Stimulated activated CD8-positive, alpha-beta memory T cell treated with anti-CD3 and anti-CD28 coated beads, Interleukin-4, amount 100 ng/mL, for 48 hours (primary cell): ENCODE measurements at regions not wholly inside any gene's neighbourhood (a gene's known extent, or its start where the extent isn't known, plus 50 kb on each side); places are given as distances from the start of the nearest gene placed in this dataset.

ENCODE experiments used
- DNase-seq: peaks from one replicate; pipeline ENCODE4 v3.0.0-alpha.2; 2020

DNA sequence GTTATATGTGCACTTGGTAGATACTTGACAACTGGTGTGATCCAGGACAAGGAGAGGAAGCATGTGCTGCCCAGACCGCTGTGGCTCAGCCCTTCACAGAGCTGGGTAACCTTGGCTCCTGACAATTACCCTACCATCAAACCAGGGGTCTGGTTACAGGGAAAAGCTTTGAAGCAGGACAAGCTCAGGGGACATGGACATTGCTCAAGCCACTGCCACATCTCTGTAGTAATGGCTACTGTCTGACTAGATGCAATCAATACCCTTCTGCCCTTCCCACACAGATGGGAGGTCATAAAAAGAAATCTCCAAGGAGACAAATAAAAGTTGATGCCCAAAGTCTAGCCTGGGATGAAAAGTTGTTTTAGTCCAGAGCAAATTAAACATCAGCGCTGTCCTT is 577.4 kb downstream of the MED13L start:
- no peak for DNase-seq

- no peak for DNase-seq
Observed at GRCh38 chr12:115698257-115698656, 579.2 kb downstream of the MED13L start.

DNA sequence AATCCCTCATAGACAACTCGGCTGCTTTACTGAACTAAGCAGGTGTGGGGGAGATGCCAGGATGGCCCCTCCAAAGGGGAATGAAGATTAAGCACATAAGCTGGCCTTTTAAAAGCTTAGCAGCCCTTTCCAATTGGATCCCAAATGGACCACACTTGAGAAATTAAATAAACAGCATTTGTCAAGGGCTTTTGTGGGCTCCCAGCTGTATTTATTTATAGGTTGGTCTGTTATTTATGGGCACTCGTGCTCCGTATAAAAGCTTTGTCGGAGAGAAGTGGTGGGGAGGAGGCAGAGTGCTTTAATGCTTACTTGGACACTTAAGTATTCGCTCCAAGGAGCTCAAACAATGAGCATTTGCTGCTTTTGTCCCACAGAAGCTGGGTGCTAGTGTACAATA is 580.2 kb downstream of the MED13L start:
- no peak for DNase-seq

DNA sequence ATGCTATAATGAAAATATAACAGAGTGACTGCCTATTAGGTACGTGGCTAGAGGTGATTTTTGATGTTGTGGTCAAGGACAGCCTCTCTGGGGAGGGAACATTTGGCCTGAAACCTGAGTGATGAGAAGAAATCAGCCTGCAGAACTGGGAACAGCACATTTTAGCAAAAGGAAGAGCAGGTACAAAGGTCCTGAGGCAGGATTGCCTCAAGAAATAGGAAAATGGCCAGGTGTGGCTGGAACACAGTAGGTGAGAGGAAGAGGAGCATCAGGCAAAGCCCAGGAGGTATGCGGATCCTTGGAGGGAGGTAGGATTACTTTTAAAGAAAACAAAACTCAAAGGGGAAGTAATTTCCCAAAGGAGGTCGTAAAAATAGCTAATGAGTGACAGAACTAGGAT is 582.9 kb downstream of the MED13L start:
- no peak for DNase-seq

GRCh38 chr12:115693970-115694369 is 583.5 kb downstream of the MED13L start:
- no peak for DNase-seq

DNA sequence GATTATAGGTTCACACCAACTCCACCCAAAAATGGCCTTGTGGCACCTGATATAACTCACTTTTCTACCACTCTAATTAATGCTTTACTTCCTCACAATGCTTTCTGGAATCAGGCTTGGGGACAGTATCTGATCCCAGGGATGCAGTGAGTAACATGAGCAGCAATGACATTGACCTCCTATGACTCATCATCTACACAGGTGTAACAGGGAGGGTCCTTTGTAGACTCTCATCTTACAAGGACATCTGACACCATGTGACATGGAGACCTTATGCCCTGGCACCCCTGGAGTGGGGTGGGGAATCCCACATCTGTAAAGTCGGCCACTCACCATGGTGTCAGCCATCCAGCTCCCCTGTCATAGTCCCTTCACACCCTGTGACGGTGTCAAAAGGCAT is 586.4 kb downstream of the MED13L start:
- no peak for DNase-seq

DNA sequence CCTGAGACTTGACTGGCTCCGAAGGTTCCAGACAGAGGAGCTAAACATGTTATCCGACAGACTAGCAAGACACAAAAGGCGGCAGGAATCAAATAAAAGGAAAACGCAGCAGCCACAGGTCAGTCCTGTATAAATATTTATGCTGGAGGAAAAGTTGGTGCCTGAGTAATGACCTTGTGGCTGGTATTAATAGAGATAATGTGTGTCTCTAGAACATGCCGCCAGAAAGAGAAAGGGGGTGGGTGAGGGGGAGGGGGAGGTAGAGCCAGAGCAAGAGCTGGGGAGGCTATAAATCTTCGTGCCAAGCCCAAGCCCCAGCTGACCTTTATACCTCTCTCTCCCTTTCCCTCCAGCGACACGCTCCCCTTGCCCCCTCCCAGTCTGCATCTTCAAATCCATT is 590.4 kb downstream of the MED13L start:
- DNase-seq: no peak

GRCh38 chr12:115683240-115683780 is 594.2 kb downstream of the MED13L start:
- no peak for DNase-seq

DNA sequence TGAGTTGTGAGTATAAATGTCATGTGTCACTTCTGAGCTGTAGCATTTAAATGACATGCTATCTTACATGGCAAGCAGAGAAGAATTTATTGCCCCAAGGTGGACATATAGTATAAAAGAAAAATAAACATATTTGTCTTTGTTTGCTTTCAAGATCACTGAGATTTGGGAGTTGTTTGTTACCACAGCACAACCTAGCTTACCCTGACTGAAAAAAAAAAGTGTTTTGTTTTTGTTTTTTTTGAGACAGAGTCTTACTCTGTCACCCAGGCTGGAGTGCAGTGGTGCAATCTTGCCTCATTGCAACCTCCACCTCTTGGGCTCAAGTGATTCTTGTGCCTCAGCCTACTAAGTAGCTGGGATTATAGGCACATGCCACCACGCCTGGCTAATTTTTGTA is 596.5 kb downstream of the MED13L start:
- DNase-seq: no peak

DNA sequence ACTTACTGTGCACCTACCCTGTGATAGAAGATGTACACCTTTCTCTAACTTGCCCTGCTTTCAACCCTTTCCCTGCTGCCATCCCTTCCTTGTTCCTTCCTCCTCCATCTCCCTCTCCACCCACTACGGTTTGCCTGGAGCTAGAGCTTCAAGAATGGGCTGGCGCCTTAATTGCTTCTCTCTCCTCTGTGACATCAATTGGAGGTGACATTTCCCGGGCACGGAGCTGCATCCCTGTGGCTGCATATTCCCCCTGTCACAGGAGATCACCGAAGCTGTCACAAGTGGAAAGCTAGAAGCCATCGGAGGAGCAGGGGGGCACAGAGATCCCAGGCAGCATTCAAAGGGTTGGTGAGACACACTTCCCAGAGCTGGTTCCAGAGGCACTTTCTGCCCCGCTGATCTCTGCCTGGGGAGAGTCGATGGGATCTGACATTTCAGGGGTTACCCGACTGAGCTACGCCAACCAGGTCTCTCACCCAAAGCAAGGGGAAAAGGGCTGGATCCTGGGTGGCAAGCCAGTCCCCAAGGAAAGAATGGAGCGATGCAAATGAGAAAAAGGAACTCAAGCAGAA is 604.9 kb downstream of the MED13L start:
- DNase-seq: no peak

DNA sequence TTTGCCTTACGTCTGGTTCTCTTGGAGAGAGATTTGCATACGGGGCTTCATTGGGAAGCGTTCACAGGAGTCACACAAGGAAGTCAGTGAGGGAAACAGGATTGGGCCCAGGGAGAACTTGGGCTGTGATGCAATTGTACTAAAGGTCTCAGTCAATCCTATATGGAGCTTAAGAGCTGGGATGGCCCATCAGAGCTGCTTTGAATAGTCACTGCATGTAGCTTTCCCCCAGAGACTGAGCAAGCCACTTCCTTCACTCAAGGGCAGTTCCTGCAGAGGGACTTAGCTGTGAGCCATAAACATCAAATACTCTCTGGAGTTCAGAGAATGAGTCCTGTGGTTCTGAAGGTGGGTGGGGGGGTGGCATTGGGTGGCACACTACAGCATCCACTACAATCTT is 605.4 kb downstream of the MED13L start:
- DNase-seq: no peak

DNA sequence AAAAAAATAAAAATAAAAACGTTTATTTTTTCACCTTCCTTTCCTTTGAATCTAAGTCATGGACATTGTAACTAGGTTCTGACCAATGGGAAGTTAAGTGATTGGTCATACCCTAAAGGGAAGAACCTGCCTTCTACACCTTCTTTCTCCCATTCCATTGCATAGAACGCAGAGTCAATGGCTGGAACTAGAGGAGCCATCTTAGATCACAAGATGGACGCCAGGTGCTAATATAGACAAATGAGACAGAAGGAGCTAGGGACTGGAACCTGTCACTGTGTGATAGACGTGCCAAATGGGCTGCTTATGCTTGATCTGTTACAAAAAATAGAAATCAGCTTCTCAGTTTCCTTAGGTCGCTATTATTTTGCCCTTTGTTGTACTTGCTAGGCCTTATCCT is 606.6 kb downstream of the MED13L start:
- DNase-seq: no peak

- no peak for DNase-seq
Observed at GRCh38 chr12:115667116-115667515, 610.4 kb downstream of the MED13L start.

DNA sequence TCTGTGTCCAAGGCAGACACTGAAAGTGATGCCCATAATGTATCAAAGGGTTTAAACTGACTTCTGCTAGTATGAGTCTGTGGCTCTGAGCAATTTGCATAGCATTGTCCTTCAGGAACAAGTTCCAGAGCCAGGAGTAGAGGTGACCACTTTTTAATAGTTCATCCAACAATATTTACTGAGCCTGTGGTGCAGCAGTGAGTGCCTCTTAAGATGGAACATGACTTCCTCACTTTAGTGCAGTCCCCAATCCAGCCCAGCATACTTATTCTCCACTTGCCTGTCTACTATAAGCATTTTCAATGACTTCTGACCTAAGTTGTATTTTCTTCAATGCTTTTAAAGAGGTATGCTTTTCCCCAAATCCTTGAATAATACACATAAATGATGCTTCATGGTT is 611.3 kb downstream of the MED13L start:
- no peak for DNase-seq

GRCh38 chr12:115661112-115661511 is 616.4 kb downstream of the MED13L start:
- no peak for DNase-seq

DNA sequence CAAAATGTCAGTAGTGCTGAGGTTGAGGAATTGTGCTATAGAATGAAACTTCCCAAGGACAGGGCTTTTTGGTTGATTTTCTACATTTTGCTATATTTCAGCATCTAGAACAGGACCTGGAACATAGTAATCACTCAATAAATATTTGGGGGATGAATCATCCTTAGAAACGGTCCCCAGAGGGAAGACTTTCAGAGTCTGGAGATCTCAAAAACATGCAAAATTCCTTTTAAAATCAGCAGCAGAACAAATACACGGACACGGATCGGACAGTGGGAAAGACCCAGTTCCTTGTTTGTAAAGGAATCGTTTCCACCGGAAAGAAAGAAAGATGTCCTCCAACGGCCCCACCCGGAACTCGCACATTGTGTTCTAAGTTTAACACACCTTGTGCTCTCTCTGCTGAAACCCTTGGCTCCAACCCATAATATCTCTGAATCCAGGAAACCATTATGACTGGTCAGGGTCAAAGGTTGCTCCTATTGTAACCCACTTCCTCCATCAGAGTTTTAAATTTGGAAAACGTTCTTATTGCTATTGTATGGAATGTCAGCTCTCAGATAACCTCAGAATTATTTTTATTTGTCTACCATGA is 617.2 kb downstream of the MED13L start:
- no peak for DNase-seq

- DNase-seq: no peak
Observed at GRCh38 chr12:115659422-115659821, 618.1 kb downstream of the MED13L start.

DNA sequence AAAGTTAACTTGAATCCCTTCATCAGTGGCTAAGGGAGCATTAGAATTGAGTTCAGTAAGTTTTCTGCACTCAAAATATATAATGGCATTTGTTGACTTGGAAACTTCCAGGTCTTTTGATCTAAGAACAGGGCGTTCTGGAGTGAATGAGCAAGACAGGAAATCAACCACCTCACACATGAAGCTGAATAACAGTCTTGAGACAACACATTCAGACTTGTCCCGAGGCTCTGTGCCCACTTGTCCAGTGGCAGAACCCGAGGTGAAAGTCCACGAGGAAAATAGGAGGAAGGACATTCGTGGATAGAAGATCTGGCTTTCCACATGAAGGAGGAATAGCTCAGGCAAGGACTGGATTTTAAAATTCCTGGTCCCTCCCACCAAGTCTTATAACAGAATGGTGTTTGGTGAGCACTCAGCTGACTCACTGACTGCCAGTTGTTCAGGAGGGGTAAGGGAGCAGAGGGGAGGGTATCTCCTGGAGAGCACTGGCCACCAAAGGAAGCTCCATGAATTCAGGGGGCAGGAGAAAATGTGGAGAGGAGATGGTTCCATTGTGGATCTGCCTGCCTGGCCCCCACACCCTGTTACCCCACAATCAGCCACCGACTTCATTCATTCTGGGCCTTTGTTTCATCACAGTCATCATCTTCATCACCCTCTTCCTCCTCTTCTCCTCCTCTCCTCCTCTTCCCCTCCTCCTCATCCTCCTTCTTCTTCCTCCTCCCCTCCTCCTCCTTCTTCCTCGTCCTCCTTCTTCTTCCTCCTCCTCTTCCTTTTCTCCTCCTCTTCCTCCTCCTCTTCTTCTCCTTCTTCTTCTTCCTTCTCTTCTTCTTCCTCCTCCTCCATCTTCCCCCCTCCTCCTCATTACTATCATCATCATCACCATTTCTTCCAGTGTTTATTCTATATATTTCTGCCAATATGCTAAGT is 620.1 kb downstream of the MED13L start:
- DNase-seq: no peak

GRCh38 chr12:115650026-115650425 is 627.5 kb downstream of the MED13L start:
- no peak for DNase-seq

DNA sequence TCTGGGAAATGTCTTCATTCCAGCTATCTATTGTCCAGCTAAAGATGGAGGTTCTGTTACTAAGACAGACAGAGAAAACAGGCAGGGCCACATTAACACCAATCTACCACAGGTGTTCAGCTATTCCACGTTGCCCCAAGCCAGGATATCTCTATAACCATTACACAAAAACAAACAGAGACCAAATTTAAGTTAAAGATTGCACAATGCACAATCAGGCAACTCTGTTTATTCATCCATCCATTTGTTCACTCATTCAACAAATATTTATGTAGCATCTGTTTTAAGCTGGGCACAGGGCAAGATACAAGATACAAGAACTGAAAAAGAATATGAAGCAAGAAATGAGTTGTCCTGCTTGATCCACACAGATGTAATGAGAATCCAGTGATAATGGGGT is 629.0 kb downstream of the MED13L start:
- DNase-seq: no peak

DNA sequence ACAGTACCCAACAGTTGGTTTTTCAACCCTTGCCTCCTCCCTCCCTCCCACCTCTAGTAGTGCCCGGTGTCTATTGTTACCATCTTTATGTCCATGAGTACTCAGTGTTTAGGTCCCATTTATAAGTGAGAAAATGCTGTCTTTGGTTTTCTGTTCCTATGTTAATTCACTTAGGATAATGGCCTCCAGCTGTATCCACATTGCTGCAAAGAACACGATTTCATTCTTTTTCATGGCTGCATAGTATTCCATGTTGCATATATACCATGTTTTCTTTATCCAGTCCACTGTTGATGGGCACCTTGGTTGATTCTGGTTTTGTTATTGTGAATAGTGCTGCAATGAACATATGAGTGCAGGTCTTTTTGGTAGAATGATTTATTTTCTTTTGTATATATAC is 631.3 kb downstream of the MED13L start:
- no peak for DNase-seq

GRCh38 chr12:115640929-115641328 is 636.6 kb downstream of the MED13L start:
- no peak for DNase-seq

- DNase-seq: no peak
Observed at GRCh38 chr12:115639648-115640012, 637.9 kb downstream of the MED13L start.
